H9 (cell line): ENCODE measurements at regions not wholly inside any gene's neighbourhood (a gene's known extent, or its start where the extent isn't known, plus 50 kb on each side); places are given as distances from the start of the nearest gene placed in this dataset.

Experiments used
- DNase-seq: peaks from one replicate; pipeline ENCODE4 v3.0.0-alpha.2; 2017
- H2AFZ ChIP-seq: one replicate; pipeline ENCODE4 v1.6.1; 2013; ENCODE audit warnings: mild to moderate bottlenecking, low read length, control low read depth, moderate library complexity
- H2AK5ac ChIP-seq: 2 replicates; pipeline ENCODE4 v1.6.1; 2013; ENCODE audit warnings: low read length, control low read depth, mixed read lengths; ENCODE audit not compliant: insufficient read length
- H2BK120ac ChIP-seq: one replicate; pipeline ENCODE4 v1.6.1; 2013; ENCODE audit warnings: low read depth, mild to moderate bottlenecking, low read length, control low read depth, inconsistent platforms; ENCODE audit not compliant: poor library complexity, severe bottlenecking
- H2BK12ac ChIP-seq: 2 replicates; pipeline ENCODE4 v1.6.1; 2013; ENCODE audit warnings: low read length, control low read depth, mixed read lengths, low read depth; ENCODE audit not compliant: insufficient read length
- H2BK15ac ChIP-seq: 2 replicates; pipeline ENCODE4 v1.6.1; 2013; ENCODE audit warnings: low read depth, low read length, control low read depth
- H2BK20ac ChIP-seq: one replicate; pipeline ENCODE4 v1.6.1; 2013; ENCODE audit warnings: low read depth, mild to moderate bottlenecking, low read length, control low read depth, inconsistent platforms; ENCODE audit not compliant: poor library complexity, severe bottlenecking
- H2BK5ac ChIP-seq: 2 replicates; pipeline ENCODE4 v1.6.1; 2013; ENCODE audit warnings: low read length, control low read depth, mixed read lengths; ENCODE audit not compliant: insufficient read length
- H3K14ac ChIP-seq: 2 replicates; pipeline ENCODE4 v1.6.1; 2013; ENCODE audit warnings: low read length, control low read depth; ENCODE audit not compliant: insufficient read depth
- H3K18ac ChIP-seq: 2 replicates; pipeline ENCODE4 v1.6.1; 2013; ENCODE audit warnings: low read depth, mild to moderate bottlenecking, mixed read lengths, low read length, control low read depth; ENCODE audit not compliant: insufficient read length
- H3K23ac ChIP-seq: 2 replicates; pipeline ENCODE4 v1.6.1; 2013; ENCODE audit warnings: low read length, control low read depth, mixed read lengths, low read depth; ENCODE audit not compliant: insufficient read length
- H3K23me2 ChIP-seq: 2 replicates; pipeline ENCODE4 v1.6.1; 2013; ENCODE audit warnings: low read depth, mild to moderate bottlenecking, mixed read lengths, low read length, control low read depth; ENCODE audit not compliant: insufficient read length, poor library complexity, severe bottlenecking
- H3K27ac ChIP-seq: 2 replicates; pipeline ENCODE4 v1.5.1; 2013; ENCODE audit warnings: low read length, control low read depth, mixed read lengths, low read depth; ENCODE audit not compliant: insufficient read length
- H3K27me3 ChIP-seq: 2 replicates; pipeline ENCODE4 v1.6.1; 2013; ENCODE audit warnings: low read length, control low read depth, inconsistent platforms; ENCODE audit not compliant: insufficient read depth
- H3K4ac ChIP-seq: 2 replicates; pipeline ENCODE4 v1.6.1; 2013; ENCODE audit warnings: low read depth, mild to moderate bottlenecking, control low read depth, inconsistent platforms, low read length, moderate library complexity
- H3K4me1 ChIP-seq: 2 replicates; pipeline ENCODE4 v1.6.1; 2013; ENCODE audit warnings: low read length, control low read depth, inconsistent platforms; ENCODE audit not compliant: insufficient read depth
- H3K4me2 ChIP-seq: 2 replicates; pipeline ENCODE4 v1.6.1; 2013; ENCODE audit warnings: low read length, control low read depth, mixed read lengths; ENCODE audit not compliant: insufficient read length, insufficient read depth
- H3K56ac ChIP-seq: 2 replicates; pipeline ENCODE4 v1.6.1; 2013; ENCODE audit warnings: low read depth, mild to moderate bottlenecking, mixed read lengths, low read length, control low read depth; ENCODE audit not compliant: insufficient read length
- H3K79me1 ChIP-seq: 2 replicates; pipeline ENCODE4 v1.6.1; 2013; ENCODE audit warnings: low read depth, mild to moderate bottlenecking, moderate library complexity, low read length, control low read depth, inconsistent platforms; ENCODE audit not compliant: insufficient read depth, poor library complexity, severe bottlenecking
- H3K79me2 ChIP-seq: 2 replicates; pipeline ENCODE4 v1.6.1; 2013; ENCODE audit warnings: low read length, control low read depth, inconsistent platforms; ENCODE audit not compliant: insufficient read depth
- H3K9ac ChIP-seq: 2 replicates; pipeline ENCODE4 v1.6.1; 2013; ENCODE audit warnings: low read length, control low read depth, mixed read lengths; ENCODE audit not compliant: insufficient read length; ENCODE audit errors: extremely low read depth
- H3K9me3 ChIP-seq: one replicate; pipeline ENCODE4 v1.6.1; 2013; ENCODE audit warnings: low read depth, low read length, inconsistent platforms; ENCODE audit not compliant: control insufficient read depth
- H3T11ph ChIP-seq: one replicate; pipeline ENCODE4 v1.6.1; 2013; ENCODE audit warnings: mild to moderate bottlenecking, low read length, control low read depth, inconsistent platforms
- H4K20me1 ChIP-seq: one replicate; pipeline ENCODE4 v1.6.1; 2013; ENCODE audit not compliant: control insufficient read depth, insufficient read length, insufficient read depth
- H4K5ac ChIP-seq: 2 replicates; pipeline ENCODE4 v1.6.1; 2013; ENCODE audit warnings: low read depth, mild to moderate bottlenecking, mixed read lengths, low read length, control low read depth; ENCODE audit not compliant: insufficient read length
- H4K8ac ChIP-seq: replicated peaks from 2 replicates; pipeline ENCODE4 v1.6.1; 2013; ENCODE audit warnings: low read length, control low read depth, mixed read lengths, low read depth; ENCODE audit not compliant: insufficient read length
- H4K91ac ChIP-seq: 2 replicates; pipeline ENCODE4 v1.6.1; 2013; ENCODE audit warnings: low read depth, mild to moderate bottlenecking, moderate library complexity, mixed read lengths, low read length, control low read depth; ENCODE audit not compliant: insufficient read length
- H3K27ac Mint-ChIP-seq, 3 experiments: 2 replicates in 2 of 3; 3 replicates in 1 of 3; pipeline ENCODE4 v1.8.0; 2020 to 2021; ENCODE audit warnings: mixed read lengths in 3 of 3, mild to moderate bottlenecking in 1 of 3, moderate library complexity in 1 of 3
- H3K27me3 Mint-ChIP-seq: 2 replicates; pipeline ENCODE4 v1.8.0; 2021; ENCODE audit warnings: low read depth, mild to moderate bottlenecking, moderate library complexity, mixed read lengths
- H3K36me3 Mint-ChIP-seq, 3 experiments: 2 replicates in 2 of 3; 3 replicates in 1 of 3; pipeline ENCODE4 v1.8.0; 2020 to 2021; ENCODE audit warnings: low read depth in 3 of 3, mixed read lengths in 3 of 3; ENCODE audit not compliant: insufficient read depth in 1 of 3
- H3K4me1 Mint-ChIP-seq, 2 experiments: 2 replicates each; pipeline ENCODE4 v1.8.0; 2020; ENCODE audit warnings: mixed read lengths in 2 of 2
- H3K4me3 Mint-ChIP-seq, 2 experiments: 2 replicates in 1 of 2; 3 replicates in 1 of 2; pipeline ENCODE4 v1.8.0; 2020 to 2021; ENCODE audit warnings: mild to moderate bottlenecking in 2 of 2, mixed read lengths in 2 of 2, moderate library complexity in 1 of 2
- H3K9me3 Mint-ChIP-seq, 2 experiments: 2 replicates in 1 of 2; 3 replicates in 1 of 2; pipeline ENCODE4 v1.8.0; 2020; ENCODE audit warnings: mild to moderate bottlenecking in 2 of 2, mixed read lengths in 2 of 2, moderate library complexity in 1 of 2
- WGBS: extraction: QIAGEN DNeasy Blood & Tissue Kit; methylation state at CpG from one replicate; pipeline ENCODE4 v1.1.7; 2013; ENCODE audit warnings: missing lambda C conversion rate, low lambda C conversion rate, mixed read lengths; ENCODE audit not compliant: insufficient read length; ENCODE audit errors: extremely low coverage; 5-methylcytosine and 5-hydroxymethylcytosine counted together
- TF ChIP-seq, protein P1 (sequence below): fragments of 200-600 bp; sonication (generic); conservative IDR thresholded peaks from 3 replicates; pipeline ENCODE4 v1.8.0; 2021; ENCODE audit warnings: antibody characterized with exemption, mild to moderate bottlenecking

- Histone ChIP-seq H2BK15ac (no peak overlapping the region), H3K27me3 (no peaks in the 10 kb centered on the region), H2BK12ac (no peak overlapping the region), H3K9me3 (no peaks in the 10 kb centered on the region), H3K23ac (no peak overlapping the region), H2AK5ac (no peak overlapping the region), H3K23me2 (no peaks in the 10 kb centered on the region), H3K79me2 (no peaks in the 10 kb centered on the region), H2BK120ac (no peak overlapping the region), H3K4ac (no peak overlapping the region), H3T11ph (no peak overlapping the region), H3K4me2 (no peak overlapping the region), H2AFZ (no peak overlapping the region), H3K18ac (no peak overlapping the region), H3K14ac (peak overlapping the region; percentile 12; the same call in 1 of the 2 replicates), H3K56ac (no peak overlapping the region), H3K27ac (no peak overlapping the region), H2BK5ac (no peak overlapping the region), H3K4me1 (no peaks in the 10 kb centered on the region), H4K8ac (no peak overlapping the region), H4K20me1 (no peaks in the 10 kb centered on the region), H3K79me1 (no peaks in the 10 kb centered on the region), H2BK20ac (no peak overlapping the region), H3K9ac (no peak overlapping the region), H4K91ac (no peak overlapping the region), H4K5ac (no peak overlapping the region)
- WGBS, result no CpG with 5 or more reads among the region's 8 CpGs
- Mint-ChIP-seq H3K36me3 (no peaks in the 10 kb centered on the region), H3K9me3 (no peaks in the 10 kb centered on the region), H3K4me3 (no peak overlapping the region), H3K4me1 (peaks cover 0 to 2% of the 10 kb centered on the region in 2 experiments; a peak in 1 of 4 replicates), H3K27ac (no peak overlapping the region), H3K27me3 (no peaks in the 10 kb centered on the region; the same call in none of the 2 replicates)
- no peak for DNase-seq
- TF ChIP-seq, protein P1, sequence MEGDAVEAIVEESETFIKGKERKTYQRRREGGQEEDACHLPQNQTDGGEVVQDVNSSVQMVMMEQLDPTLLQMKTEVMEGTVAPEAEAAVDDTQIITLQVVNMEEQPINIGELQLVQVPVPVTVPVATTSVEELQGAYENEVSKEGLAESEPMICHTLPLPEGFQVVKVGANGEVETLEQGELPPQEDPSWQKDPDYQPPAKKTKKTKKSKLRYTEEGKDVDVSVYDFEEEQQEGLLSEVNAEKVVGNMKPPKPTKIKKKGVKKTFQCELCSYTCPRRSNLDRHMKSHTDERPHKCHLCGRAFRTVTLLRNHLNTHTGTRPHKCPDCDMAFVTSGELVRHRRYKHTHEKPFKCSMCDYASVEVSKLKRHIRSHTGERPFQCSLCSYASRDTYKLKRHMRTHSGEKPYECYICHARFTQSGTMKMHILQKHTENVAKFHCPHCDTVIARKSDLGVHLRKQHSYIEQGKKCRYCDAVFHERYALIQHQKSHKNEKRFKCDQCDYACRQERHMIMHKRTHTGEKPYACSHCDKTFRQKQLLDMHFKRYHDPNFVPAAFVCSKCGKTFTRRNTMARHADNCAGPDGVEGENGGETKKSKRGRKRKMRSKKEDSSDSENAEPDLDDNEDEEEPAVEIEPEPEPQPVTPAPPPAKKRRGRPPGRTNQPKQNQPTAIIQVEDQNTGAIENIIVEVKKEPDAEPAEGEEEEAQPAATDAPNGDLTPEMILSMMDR, result no peak
These were observed 67.5 kb downstream of the UNCX start for GRCh38 chr7:1300206-1300605.
